Keratinocyte (primary cell): ENCODE measurements at regions not wholly inside any gene's neighbourhood (a gene's known extent, or its start where the extent isn't known, plus 50 kb on each side); places are given as distances from the start of the nearest gene placed in this dataset.

ENCODE experiments used
- EZH2 ChIP-seq: IDR thresholded peaks from one replicate; pipeline ENCODE4 v1.6.1; 2012; ENCODE audit warnings: inconsistent platforms, mild to moderate bottlenecking, low read length, moderate library complexity
- TF ChIP-seq, protein P1 (sequence below), 3 experiments: IDR thresholded peaks in 1 of 3; conservative IDR thresholded peaks in 1 of 3; optimal IDR thresholded peaks in 1 of 3; 2 replicates in 2 of 3; 3 replicates in 1 of 3; pipeline versions ENCODE3 to v1.5.1; 2011; ENCODE audit warnings: low read length in 3 of 3, mild to moderate bottlenecking in 3 of 3, moderate library complexity in 2 of 3, control low read depth in 1 of 3, inconsistent platforms in 1 of 3; ENCODE audit not compliant: insufficient read depth in 2 of 3; ENCODE audit errors: extremely low read depth in 1 of 3

DNA sequence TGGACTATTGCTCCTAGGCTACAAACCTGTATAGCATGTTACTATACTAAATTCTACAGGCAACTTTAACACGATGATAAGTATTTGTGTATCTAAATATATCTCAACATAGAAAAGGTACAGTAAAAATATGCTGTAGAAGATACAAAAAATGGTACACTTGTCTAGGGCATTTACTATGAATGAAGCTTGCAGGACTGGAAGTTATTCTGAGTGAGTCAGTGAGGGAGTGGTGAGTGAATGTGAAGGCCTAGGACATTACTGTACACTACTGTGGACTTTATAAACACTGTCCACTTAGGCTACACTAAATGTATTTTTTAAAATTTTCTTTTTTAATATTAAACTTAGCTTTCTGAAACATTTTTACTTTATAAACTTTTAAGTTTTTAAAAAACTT is 140.5 kb upstream of the SGO1 start:
- TF ChIP-seq, protein P1, sequence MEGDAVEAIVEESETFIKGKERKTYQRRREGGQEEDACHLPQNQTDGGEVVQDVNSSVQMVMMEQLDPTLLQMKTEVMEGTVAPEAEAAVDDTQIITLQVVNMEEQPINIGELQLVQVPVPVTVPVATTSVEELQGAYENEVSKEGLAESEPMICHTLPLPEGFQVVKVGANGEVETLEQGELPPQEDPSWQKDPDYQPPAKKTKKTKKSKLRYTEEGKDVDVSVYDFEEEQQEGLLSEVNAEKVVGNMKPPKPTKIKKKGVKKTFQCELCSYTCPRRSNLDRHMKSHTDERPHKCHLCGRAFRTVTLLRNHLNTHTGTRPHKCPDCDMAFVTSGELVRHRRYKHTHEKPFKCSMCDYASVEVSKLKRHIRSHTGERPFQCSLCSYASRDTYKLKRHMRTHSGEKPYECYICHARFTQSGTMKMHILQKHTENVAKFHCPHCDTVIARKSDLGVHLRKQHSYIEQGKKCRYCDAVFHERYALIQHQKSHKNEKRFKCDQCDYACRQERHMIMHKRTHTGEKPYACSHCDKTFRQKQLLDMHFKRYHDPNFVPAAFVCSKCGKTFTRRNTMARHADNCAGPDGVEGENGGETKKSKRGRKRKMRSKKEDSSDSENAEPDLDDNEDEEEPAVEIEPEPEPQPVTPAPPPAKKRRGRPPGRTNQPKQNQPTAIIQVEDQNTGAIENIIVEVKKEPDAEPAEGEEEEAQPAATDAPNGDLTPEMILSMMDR (optimal IDR thresholded peaks at IDR 0.05 in 1 of 3, IDR thresholded peaks at IDR 0.05 in 1 of 3, conservative IDR thresholded peaks at IDR 0.05 in 1 of 3; ENCODE audit: extremely low read depth in 1 of 3, insufficient read depth in 2 of 3, low read length in 3 of 3) = no peak
- TF ChIP-seq EZH2 = no peak
